Naive thymus-derived CD4-positive, alpha-beta T cell (primary cell): ENCODE measurements at regions not wholly inside any gene's neighbourhood (a gene's known extent, or its start where the extent isn't known, plus 50 kb on each side); places are given as distances from the start of the nearest gene placed in this dataset.

Experiments
- ATAC-seq: fragments of 150-1000 bp; cut with Tn5 transposase; 2 replicates; pipeline ENCODE4 v1.10.0; 2021; ENCODE audit warnings: mild to moderate bottlenecking, moderate library complexity
- CTCF ChIA-PET: fragments of 350-600 bp; sonication (Branson Sonifier 250); formaldehyde crosslinking; loops from one replicate; lab custom pipeline; 2021; ENCODE audit warnings: antibody characterized with exemption; lab: Charles Lee
- POLR2A ChIA-PET: fragments of 350-600 bp; sonication (Branson Sonifier 250); formaldehyde crosslinking; loops from one replicate; lab custom pipeline; 2021; ENCODE audit warnings: antibody characterized with exemption, inconsistent platforms; lab: Charles Lee
- DNase-seq, 9 donors: peaks; one replicate each; pipeline versions ENCODE4 v3.0.0 to v3.0.0-alpha.2; 2020 to 2022; ENCODE audit warnings: mixed read lengths in 1 of 9
- H3K27ac ChIP-seq: one replicate; pipeline ENCODE4 v1.7.0; 2013; ENCODE audit warnings: mild to moderate bottlenecking, low read depth, low read length, moderate library complexity
- H3K27me3 ChIP-seq, 2 donors: one replicate each; pipeline ENCODE4 v1.7.0; 2013; ENCODE audit warnings: low read length in 2 of 2, mild to moderate bottlenecking in 2 of 2, moderate library complexity in 2 of 2; ENCODE audit not compliant: control insufficient read depth in 2 of 2, insufficient read depth in 2 of 2
- H3K36me3 ChIP-seq, 3 experiments: 1 replicate in 2 of 3; 2 replicates in 1 of 3; pipeline ENCODE4 v1.7.0; 2013; ENCODE audit warnings: low read length in 3 of 3, mild to moderate bottlenecking in 3 of 3, moderate library complexity in 1 of 3; ENCODE audit not compliant: insufficient read depth in 3 of 3, control insufficient read depth in 2 of 3
- H3K4me1 ChIP-seq, 2 donors: one replicate each; pipeline ENCODE4 v1.7.0; 2013; ENCODE audit warnings: low read length in 2 of 2, mild to moderate bottlenecking in 2 of 2, moderate library complexity in 1 of 2; ENCODE audit not compliant: control insufficient read depth in 2 of 2, insufficient read depth in 2 of 2
- H3K4me3 ChIP-seq: 2 replicates; pipeline ENCODE4 v1.7.0; 2013; ENCODE audit warnings: mild to moderate bottlenecking, low read length
- H3K9me3 ChIP-seq, 3 experiments: 1 replicate in 2 of 3; 2 replicates in 1 of 3; pipeline ENCODE4 v1.7.0; 2013; ENCODE audit warnings: low read length in 3 of 3; ENCODE audit not compliant: control insufficient read depth in 2 of 3
- H3K27ac Mint-ChIP-seq, 9 donors: one replicate each; pipeline ENCODE4 v1.8.0; 2020 to 2022; ENCODE audit warnings: mixed read lengths in 9 of 9, mild to moderate bottlenecking in 8 of 9, moderate library complexity in 5 of 9, inconsistent platforms in 2 of 9
- H3K27me3 Mint-ChIP-seq, 5 donors: one replicate each; pipeline ENCODE4 v1.8.0; 2021 to 2022; ENCODE audit warnings: mixed read lengths in 5 of 5, mild to moderate bottlenecking in 1 of 5
- H3K36me3 Mint-ChIP-seq, 5 donors: one replicate each; pipeline ENCODE4 v1.8.0; 2020 to 2022; ENCODE audit warnings: mixed read lengths in 5 of 5, mild to moderate bottlenecking in 3 of 5, inconsistent platforms in 1 of 5
- H3K4me1 Mint-ChIP-seq, 7 donors: one replicate each; pipeline ENCODE4 v1.8.0; 2020 to 2022; ENCODE audit warnings: mixed read lengths in 7 of 7, mild to moderate bottlenecking in 3 of 7, inconsistent platforms in 1 of 7
- H3K4me3 Mint-ChIP-seq, 10 donors: one replicate each; pipeline ENCODE4 v1.8.0; 2020 to 2022; ENCODE audit warnings: mild to moderate bottlenecking in 10 of 10, mixed read lengths in 10 of 10, moderate library complexity in 6 of 10, inconsistent platforms in 2 of 10
- H3K9me3 Mint-ChIP-seq, 11 donors: one replicate each; pipeline ENCODE4 v1.8.0; 2020 to 2022; ENCODE audit warnings: mixed read lengths in 11 of 11, mild to moderate bottlenecking in 4 of 11, inconsistent platforms in 1 of 11, moderate library complexity in 1 of 11
- intact Hi-C, 2 donors: fragments of 100-400 bp; cut with micrococcal nuclease; formaldehyde crosslinking; loops; one replicate each; pipeline ENCODE4 v1.15.1; 2023

DNA sequence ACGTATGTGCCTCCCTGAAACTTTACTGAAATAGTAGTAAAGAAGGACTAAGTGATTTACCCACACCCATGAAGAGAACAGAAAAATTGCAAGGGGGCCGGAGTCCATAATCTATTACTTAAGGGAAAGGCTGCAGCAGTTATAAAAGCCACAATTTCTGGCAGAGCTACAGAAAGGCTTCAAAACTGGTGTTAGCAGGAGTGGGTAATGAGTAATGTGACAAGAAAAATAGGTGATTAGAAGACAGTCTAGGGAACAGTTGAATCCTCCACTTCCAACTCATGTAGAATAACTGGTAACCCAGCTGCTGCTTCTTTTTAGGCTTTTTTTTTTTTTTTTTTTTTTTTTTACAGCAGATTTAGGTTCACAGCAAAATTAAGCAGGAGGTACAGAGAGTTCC is 413.3 kb downstream of the SFMBT2 start:
- Mint-ChIP-seq H3K36me3 (no peaks in the 10 kb centered on the region), H3K27ac (no peak overlapping the region), H3K9me3 (peaks cover 0 to 2% (median 0%) of the 10 kb centered on the region in 11 donors), H3K4me1 (no peaks in the 10 kb centered on the region), H3K4me3 (no peak overlapping the region), H3K27me3 (peaks cover 3 to 34% (median 7%) of the 10 kb centered on the region in 5 donors)
- DNase-seq = no peak
- Histone ChIP-seq H3K4me3 (no peak overlapping the region), H3K27ac (no peak overlapping the region), H3K36me3 (no peaks in the 10 kb centered on the region), H3K9me3 (no peaks in the 10 kb centered on the region), H3K27me3 (no peaks in the 10 kb centered on the region), H3K4me1 (no peaks in the 10 kb centered on the region)
- ATAC-seq = no peak
- intact Hi-C loops = no loop called here
- POLR2A ChIA-PET = no interaction called here
- CTCF ChIA-PET = no interaction called here

DNA sequence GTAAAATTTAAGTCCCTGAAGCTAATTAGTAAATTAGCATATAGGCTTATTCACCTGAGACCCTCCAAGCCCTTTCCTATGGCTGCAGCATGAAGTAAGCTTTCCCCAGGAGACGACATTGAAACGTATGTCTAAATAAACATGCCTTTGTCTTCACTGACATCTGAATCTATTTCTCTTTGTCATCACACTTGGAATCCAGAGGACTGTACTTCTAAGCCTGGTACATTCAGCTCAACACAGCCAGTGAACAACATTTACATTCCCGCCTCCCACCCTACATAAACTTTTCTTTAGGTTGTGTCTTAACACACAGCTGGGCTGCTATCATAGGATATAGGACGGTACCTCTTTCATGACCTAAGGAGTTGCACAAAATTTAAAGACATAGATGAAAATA is 414.4 kb downstream of the SFMBT2 start:
- no peaks in the 10 kb centered on the region for H3K4me1 Mint-ChIP-seq
- peaks cover 0 to 2% (median 0%) of the 10 kb centered on the region in 11 donors for H3K9me3 Mint-ChIP-seq
- ChIA-PET CTCF (no interaction called here), POLR2A (no interaction called here)
- peaks cover 3 to 30% (median 7%) of the 10 kb centered on the region in 5 donors for H3K27me3 Mint-ChIP-seq
- Histone ChIP-seq H3K4me1 (no peaks in the 10 kb centered on the region), H3K36me3 (no peaks in the 10 kb centered on the region), H3K4me3 (no peak overlapping the region), H3K27me3 (no peaks in the 10 kb centered on the region), H3K9me3 (no peaks in the 10 kb centered on the region), H3K27ac (no peak overlapping the region)
- no peak overlapping the region for H3K27ac Mint-ChIP-seq
- H3K4me3 Mint-ChIP-seq = no peak overlapping the region
- no peak for ATAC-seq
- intact Hi-C loops = no loop called here
- no peak for DNase-seq
- H3K36me3 Mint-ChIP-seq = no peaks in the 10 kb centered on the region

DNA sequence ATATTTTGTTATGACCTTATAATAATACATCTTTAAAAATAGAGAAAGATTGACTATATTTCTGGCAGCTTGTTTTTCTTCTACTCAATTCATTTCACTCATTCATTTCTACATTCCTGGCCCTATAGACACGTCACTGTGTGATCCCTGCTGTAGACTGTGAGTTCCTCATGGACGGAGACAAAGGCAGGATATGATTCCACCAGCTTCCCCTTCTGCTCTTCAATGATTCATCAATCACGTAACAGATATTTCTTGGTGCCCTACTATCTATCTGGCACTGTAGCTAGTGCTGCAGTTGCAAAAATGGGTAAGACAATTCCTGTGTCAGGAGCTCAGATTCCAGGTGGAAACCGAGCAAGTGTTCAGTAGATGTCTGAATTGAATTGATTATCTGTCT is 415.0 kb downstream of the SFMBT2 start:
- no peak overlapping the region for H3K27ac ChIP-seq
- Mint-ChIP-seq H3K9me3 (peaks cover 0 to 3% (median 0%) of the 10 kb centered on the region in 11 donors), H3K27ac (no peak overlapping the region), H3K27me3 (peaks cover 3 to 30% (median 7%) of the 10 kb centered on the region in 5 donors), H3K4me3 (no peak overlapping the region), H3K36me3 (peaks cover 0 to 1% (median 0%) of the 10 kb centered on the region in 5 donors), H3K4me1 (peaks cover 1 to 3% (median 2%) of the 10 kb centered on the region in 7 donors)
- DNase-seq (no peak), ATAC-seq (no peak)
- intact Hi-C loops = no loop called here
- no peaks in the 10 kb centered on the region for H3K9me3 ChIP-seq
- peaks cover 0 to 5% of the 10 kb centered on the region in 2 donors for H3K4me1 ChIP-seq
- H3K36me3 ChIP-seq = no peaks in the 10 kb centered on the region
- no peaks in the 10 kb centered on the region for H3K27me3 ChIP-seq
- POLR2A ChIA-PET = no interaction called here
- CTCF ChIA-PET = no interaction called here
- H3K4me3 ChIP-seq = no peak overlapping the region

DNA sequence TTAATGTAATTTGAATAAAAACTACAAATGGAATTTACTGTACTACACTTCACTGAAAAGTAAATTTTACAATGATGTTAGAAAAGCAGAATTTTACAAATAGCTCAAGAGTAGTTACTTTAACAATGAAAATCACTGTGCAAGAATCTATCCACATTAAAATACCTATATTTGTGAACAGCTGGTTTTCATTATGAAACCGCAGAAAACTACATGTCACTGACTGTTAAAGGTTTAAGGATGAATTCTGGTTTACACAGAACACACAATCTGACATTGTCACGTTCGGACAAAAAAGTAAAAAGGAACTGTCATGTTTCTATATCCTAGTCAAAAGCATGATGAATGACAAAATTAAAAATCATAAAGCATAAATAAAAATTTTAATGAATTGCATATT is 415.3 kb upstream of the PRKCQ start:
- CTCF ChIA-PET = no interaction called here
- no peak overlapping the region for H3K27ac ChIP-seq

DNA sequence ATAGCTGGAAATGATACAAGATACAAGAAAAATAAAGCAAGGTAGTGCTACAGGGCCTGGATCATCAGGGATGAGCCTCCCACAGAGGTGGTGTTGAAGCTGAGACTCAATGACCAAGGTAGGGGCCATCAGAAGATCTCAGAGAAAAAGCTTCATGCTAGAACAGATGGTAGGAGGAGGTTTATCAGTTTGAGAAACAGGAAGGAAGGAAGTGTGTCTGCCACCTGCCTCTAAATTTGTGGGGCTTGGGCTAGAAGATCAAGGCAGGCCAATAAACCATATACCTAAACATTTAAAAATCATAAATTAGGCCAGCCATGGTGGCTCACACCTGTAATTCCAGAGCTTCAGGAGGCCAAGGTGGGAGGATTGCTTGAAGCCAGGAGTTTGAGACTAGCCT is 410.8 kb upstream of the PRKCQ start:
- peaks cover 4 to 8% (median 6%) of the 10 kb centered on the region in 7 donors for H3K4me1 Mint-ChIP-seq
- peaks cover 0 to 5% (median 0%) of the 10 kb centered on the region in 5 donors for H3K36me3 Mint-ChIP-seq
- H3K27me3 Mint-ChIP-seq = peaks cover 0 to 11% (median 6%) of the 10 kb centered on the region in 5 donors
- H3K9me3 ChIP-seq = no peaks in the 10 kb centered on the region
- no peak for DNase-seq
- H3K4me3 Mint-ChIP-seq = no peak overlapping the region
- POLR2A ChIA-PET = interaction anchor here (0.6 to 0.7 kb wide), 2 partner anchors 374 to 1544 kb away, joined by 3 read pairs; no protein-coding TSS in a partner anchor
- peaks cover 0 to 11% of the 10 kb centered on the region in 2 donors for H3K4me1 ChIP-seq
- H3K27ac ChIP-seq = no peak overlapping the region
- H3K4me3 ChIP-seq = no peak overlapping the region
- H3K27ac Mint-ChIP-seq = peak overlapping the region in 1 of 9 donors; percentile 20
- H3K9me3 Mint-ChIP-seq = peaks cover 0 to 7% (median 0%) of the 10 kb centered on the region in 11 donors
- no peaks in the 10 kb centered on the region for H3K27me3 ChIP-seq
- CTCF ChIA-PET = no interaction called here
- H3K36me3 ChIP-seq = no peaks in the 10 kb centered on the region
- intact Hi-C loops = no loop called here
- ATAC-seq = no peak

More for the DNA sequence above, 415.3 kb upstream of the PRKCQ start:
- DNase-seq (no peak), ATAC-seq (no peak)
- POLR2A ChIA-PET = no interaction called here
- peaks cover 0 to 5% (median 0%) of the 10 kb centered on the region in 11 donors for H3K9me3 Mint-ChIP-seq
- Histone ChIP-seq H3K9me3 (no peaks in the 10 kb centered on the region), H3K4me3 (no peak overlapping the region), H3K36me3 (no peaks in the 10 kb centered on the region), H3K27me3 (no peaks in the 10 kb centered on the region), H3K4me1 (peaks cover 0 to 10% of the 10 kb centered on the region in 2 donors)
- H3K36me3 Mint-ChIP-seq = peaks cover 0 to 4% (median 0%) of the 10 kb centered on the region in 5 donors
- peaks cover 4 to 7% (median 6%) of the 10 kb centered on the region in 7 donors for H3K4me1 Mint-ChIP-seq
- H3K4me3 Mint-ChIP-seq = no peak overlapping the region
- peaks cover 3 to 30% (median 7%) of the 10 kb centered on the region in 5 donors for H3K27me3 Mint-ChIP-seq
- H3K27ac Mint-ChIP-seq = no peak overlapping the region
- intact Hi-C loops = no loop called here

GRCh38 chr10:6988654-6989053 is 408.6 kb upstream of the PRKCQ start:
- no peak overlapping the region for H3K27ac ChIP-seq
- H3K36me3 Mint-ChIP-seq = peaks cover 0 to 5% (median 0%) of the 10 kb centered on the region in 5 donors
- ATAC-seq = no peak
- no peaks in the 10 kb centered on the region for H3K27me3 ChIP-seq
- peaks cover 0 to 11% (median 0%) of the 10 kb centered on the region in 11 donors for H3K9me3 Mint-ChIP-seq
- ChIA-PET POLR2A (no interaction called here), CTCF (no interaction called here)
- DNase-seq = no peak
- H3K27ac Mint-ChIP-seq = no peak overlapping the region
- H3K36me3 ChIP-seq = no peaks in the 10 kb centered on the region
- peaks cover 0 to 11% of the 10 kb centered on the region in 2 donors for H3K4me1 ChIP-seq
- intact Hi-C loops = no loop called here
- peaks cover 0 to 11% (median 6%) of the 10 kb centered on the region in 5 donors for H3K27me3 Mint-ChIP-seq
- H3K4me3 Mint-ChIP-seq = no peak overlapping the region
- H3K4me1 Mint-ChIP-seq = peaks cover 4 to 8% (median 6%) of the 10 kb centered on the region in 7 donors
- no peaks in the 10 kb centered on the region for H3K9me3 ChIP-seq
- no peak overlapping the region for H3K4me3 ChIP-seq

- POLR2A ChIA-PET = interaction anchor here (0.6 kb wide), 1 partner anchor 412 kb away, joined by 3 read pairs; no protein-coding TSS in a partner anchor
- peaks cover 0 to 11% of the 10 kb centered on the region in 2 donors for H3K4me1 ChIP-seq
- Mint-ChIP-seq H3K27ac (no peak overlapping the region), H3K27me3 (peaks cover 0 to 6% (median 3%) of the 10 kb centered on the region in 5 donors), H3K9me3 (peaks cover 0 to 8% (median 0%) of the 10 kb centered on the region in 11 donors), H3K4me3 (no peak overlapping the region), H3K36me3 (peaks cover 0 to 5% (median 0%) of the 10 kb centered on the region in 5 donors), H3K4me1 (peaks cover 4 to 8% (median 6%) of the 10 kb centered on the region in 7 donors)
- intact Hi-C loops = no loop called here
- no peaks in the 10 kb centered on the region for H3K27me3 ChIP-seq
- no peaks in the 10 kb centered on the region for H3K9me3 ChIP-seq
- ATAC-seq = no peak
- H3K27ac ChIP-seq = no peak overlapping the region
- no peak for DNase-seq
- CTCF ChIA-PET = interaction anchor here (0.5 kb wide), 1 partner anchor 205 kb away, joined by 3 read pairs; no protein-coding TSS in a partner anchor
- H3K4me3 ChIP-seq = no peak overlapping the region
- no peaks in the 10 kb centered on the region for H3K36me3 ChIP-seq
These were observed 407.5 kb upstream of the PRKCQ start for GRCh38 chr10:6987536-6987945.
